K562 (cell line): ENCODE measurements at regions not wholly inside any gene's neighbourhood (a gene's known extent, or its start where the extent isn't known, plus 50 kb on each side); places are given as distances from the start of the nearest gene placed in this dataset.

Experiments used
- ATAC-seq: fragments of 200-7000 bp; cut with Tn5 transposase; 3 replicates; pipeline ENCODE4 v1.9.1; 2020; ENCODE audit warnings: moderate library complexity
- BruUV-seq: library from RNA; stranded (reverse); fragments of 400-500 nt; replicated peaks from 2 replicates; lab custom pipeline; 2021; lab: Mats Ljungman, UMichigan
- CTCF ChIA-PET: fragments of 300-600 bp; formaldehyde crosslinking; extraction: SDS; loops from one replicate; lab custom pipeline; 2021; ENCODE audit warnings: low intra/inter-chr PET ratio; lab: Yijun Ruan, JAX
- POLR2A ChIA-PET: fragments of 300-600, 350-650 bp; sonication (Branson Sonifier 250); formaldehyde crosslinking; extraction: SDS; loops from one replicate; lab custom pipeline; 2021; ENCODE audit warnings: antibody characterized with exemption, inconsistent platforms; lab: Yijun Ruan, JAX
- DNase-seq, 4 experiments: peaks; one replicate each; pipeline versions ENCODE4 v3.0.0 to v3.0.0-alpha.2; 2011 to 2018; ENCODE audit warnings: low spot score in 3 of 4, mixed read lengths in 3 of 4; ENCODE audit errors: extremely low read depth in 1 of 4
- FAIRE-seq: peaks from 2 replicates; lab custom pipeline; 2011; peaks lifted over from hg19 to GRCh38; lab: Jason Lieb, UNC
- H2AFZ ChIP-seq: 2 replicates; pipeline ENCODE4 v1.6.0; 2011; ENCODE audit warnings: low read depth, low read length, control low read depth, inconsistent platforms
- H3K27ac ChIP-seq: fragments of 200-600 bp; 3 replicates; pipeline ENCODE4 v1.8.0; 2011; ENCODE audit warnings: low read depth, mild to moderate bottlenecking, control low read depth, inconsistent platforms, low read length, moderate library complexity, mixed read lengths; ENCODE audit errors: extremely low read depth
- H3K27me3 ChIP-seq, 2 experiments: fragments of 300-600 bp in 1 of 2; 2 replicates in 1 of 2; 3 replicates in 1 of 2; pipeline versions ENCODE4 v1.6.0 to v1.8.0; 2011; ENCODE audit warnings: inconsistent platforms in 2 of 2, low read length in 2 of 2, mild to moderate bottlenecking in 1 of 2, mixed read lengths in 1 of 2, moderate library complexity in 1 of 2; ENCODE audit not compliant: control insufficient read depth in 2 of 2, insufficient read depth in 2 of 2
- H3K36me3 ChIP-seq: fragments of 300-600 bp; 3 replicates; pipeline ENCODE4 v1.8.0; 2011; ENCODE audit warnings: mild to moderate bottlenecking, low read length, inconsistent platforms; ENCODE audit not compliant: control insufficient read depth, insufficient read depth
- H3K4me1 ChIP-seq, 2 experiments: fragments of 200-600 bp in 1 of 2; replicated peaks in 1 of 2; 2 replicates in 1 of 2; 3 replicates in 1 of 2; pipeline versions ENCODE4 v1.5.1 to v1.8.0; 2011; ENCODE audit warnings: inconsistent platforms in 2 of 2, low read length in 2 of 2, mild to moderate bottlenecking in 1 of 2, mixed read lengths in 1 of 2, moderate library complexity in 1 of 2; ENCODE audit not compliant: control insufficient read depth in 2 of 2, insufficient read depth in 2 of 2
- H3K4me2 ChIP-seq: 2 replicates; pipeline ENCODE4 v1.6.1; 2011; ENCODE audit warnings: low read length, control low read depth, inconsistent platforms, mixed read lengths; ENCODE audit not compliant: insufficient read depth
- H3K4me3 ChIP-seq: fragments of 200-600 bp; sonication (generic), shearing (Covaris generic); 2 replicates; pipeline ENCODE4 v1.5.1; 2016; ENCODE audit warnings: control low read depth, inconsistent platforms
- H3K79me2 ChIP-seq: fragments of 200-600 bp; 3 replicates; pipeline ENCODE4 v1.8.0; 2011; ENCODE audit warnings: low read length, inconsistent platforms; ENCODE audit not compliant: control insufficient read depth, insufficient read depth
- H3K9ac ChIP-seq, 2 experiments: 2 replicates each; pipeline versions ENCODE4 v1.6.0 to v1.6.1; 2011; ENCODE audit warnings: low read depth in 2 of 2, low read length in 2 of 2, control low read depth in 1 of 2, inconsistent platforms in 1 of 2, mild to moderate bottlenecking in 1 of 2, mixed read lengths in 1 of 2; ENCODE audit not compliant: insufficient read depth in 1 of 2
- H3K9me1 ChIP-seq: one replicate; pipeline ENCODE4 v1.6.0; 2011; ENCODE audit warnings: inconsistent platforms, mild to moderate bottlenecking, low read length, moderate library complexity; ENCODE audit not compliant: control insufficient read depth, insufficient read depth
- H3K9me3 ChIP-seq: replicated peaks from 2 replicates; pipeline ENCODE4 v1.5.1; 2011; ENCODE audit warnings: low read depth, low read length, inconsistent platforms; ENCODE audit not compliant: control insufficient read depth, insufficient read depth
- H4K20me1 ChIP-seq: replicated peaks from 2 replicates; pipeline ENCODE4 v1.6.1; 2011; ENCODE audit warnings: low read length, inconsistent platforms, mixed read lengths; ENCODE audit not compliant: control insufficient read depth, insufficient read depth
- BCL6 ChIP-seq: fragments of 250-450 bp; sonication (Bioruptor Pico); IDR thresholded peaks from 2 replicates; pipeline ENCODE4 v1.4.0; 2020
- ETS2 ChIP-seq: IDR thresholded peaks from 2 replicates; pipeline ENCODE4 v1.6.1; 2016; ENCODE audit warnings: borderline replicate concordance, missing genetic modification characterization, mild to moderate bottlenecking, moderate library complexity, missing compliant biosample characterization; ENCODE audit not compliant: poor library complexity, severe bottlenecking
- FUS ChIP-seq: fragments of 200-400 bp; formaldehyde crosslinking; optimal IDR thresholded peaks from 2 replicates; pipeline ENCODE3; 2017; ENCODE audit warnings: low read depth, low read length
- HEY1 ChIP-seq: fragments of 250-450 bp; sonication (Bioruptor Pico); IDR thresholded peaks from 2 replicates; pipeline ENCODE4 v1.5.0; 2020; ENCODE audit warnings: mild to moderate bottlenecking, moderate library complexity, borderline replicate concordance
- KLF6 ChIP-seq: fragments of 250-450 bp; sonication (Bioruptor Pico); IDR thresholded peaks from 2 replicates; pipeline ENCODE4 v1.4.0; 2020; ENCODE audit warnings: mild to moderate bottlenecking, moderate library complexity, borderline replicate concordance
- MAZ ChIP-seq, 2 experiments: fragments of 450-650 bp in 1 of 2; sonication (generic) in 1 of 2; formaldehyde crosslinking; IDR thresholded peaks in 1 of 2; conservative IDR thresholded peaks in 1 of 2; 2 replicates each; pipeline versions ENCODE4 v1.4.0 to v1.5.0; 2020; ENCODE audit warnings: mild to moderate bottlenecking in 1 of 2, missing genetic modification reagents in 1 of 2
- MEF2D ChIP-seq: conservative IDR thresholded peaks from 2 replicates; pipeline ENCODE4 v1.6.1; 2016; ENCODE audit warnings: low read depth, missing genetic modification characterization, missing compliant biosample characterization
- NFRKB ChIP-seq: fragments of 450-650 bp; IDR thresholded peaks from 2 replicates; pipeline ENCODE4 v1.6.1; 2016; ENCODE audit warnings: low read depth
- PHTF2 ChIP-seq: fragments of 250-450 bp; sonication (Bioruptor Pico); IDR thresholded peaks from 2 replicates; pipeline ENCODE4 v1.5.0; 2021; ENCODE audit warnings: mild to moderate bottlenecking
- RBBP5 ChIP-seq: fragments of 200-600 bp; sonication (generic); IDR thresholded peaks from 2 replicates; pipeline ENCODE4 v1.6.1; 2012; ENCODE audit warnings: borderline replicate concordance, mild to moderate bottlenecking, low read length, control low read depth, inconsistent platforms; ENCODE audit not compliant: insufficient read depth, poor library complexity, severe bottlenecking
- SIN3B ChIP-seq: fragments of 450-650 bp; IDR thresholded peaks from 2 replicates; pipeline ENCODE4 v1.6.1; 2017; ENCODE audit warnings: low read depth, mild to moderate bottlenecking, moderate library complexity
- SMARCA4 ChIP-seq: fragments of 450-650 bp; IDR thresholded peaks from 2 replicates; pipeline ENCODE4 v1.6.1; 2016
- ZFP30 ChIP-seq: fragments of 250-450 bp; sonication (Bioruptor Pico); IDR thresholded peaks from 2 replicates; pipeline ENCODE4 v1.8.0; 2022; ENCODE audit warnings: moderate library complexity, mild to moderate bottlenecking, inconsistent platforms, borderline replicate concordance
- ZNF146 ChIP-seq: IDR thresholded peaks from one replicate; pipeline ENCODE4 v1.6.1; 2018; ENCODE audit warnings: missing compliant biosample characterization; ENCODE audit not compliant: unreplicated experiment
- ZNF57 ChIP-seq: fragments of 450-650 bp; formaldehyde crosslinking; IDR thresholded peaks from 2 replicates; pipeline ENCODE4 v1.4.0; 2020; ENCODE audit warnings: mild to moderate bottlenecking, moderate library complexity
- WGBS: fragments of 100-300 bp; shearing (Covaris generic); methylation state at CpG from one replicate; pipeline ENCODE4 v1.1.6; 2016; ENCODE audit warnings: low coverage, mixed read lengths; ENCODE audit not compliant: insufficient coverage; ENCODE audit errors: missing lambda C conversion rate; 5-methylcytosine and 5-hydroxymethylcytosine counted together
- in situ Hi-C: fragments of 300-500 bp; cut with MboI; formaldehyde crosslinking; loops from 4 replicates; pipeline ENCODE4 v1.15.0; 2018; ENCODE audit warnings: inconsistent platforms, mixed read lengths
- intact Hi-C: fragments of 100-400 bp; cut with micrococcal nuclease; formaldehyde crosslinking; loops from 2 replicates; pipeline ENCODE4 v1.14.2; 2022
- TF ChIP-seq, protein P1 (sequence below): sonication (generic); formaldehyde crosslinking; IDR thresholded peaks from 2 replicates; pipeline ENCODE4 v1.8.0; 2022; ENCODE audit warnings: mild to moderate bottlenecking, missing genetic modification reagents

DNA sequence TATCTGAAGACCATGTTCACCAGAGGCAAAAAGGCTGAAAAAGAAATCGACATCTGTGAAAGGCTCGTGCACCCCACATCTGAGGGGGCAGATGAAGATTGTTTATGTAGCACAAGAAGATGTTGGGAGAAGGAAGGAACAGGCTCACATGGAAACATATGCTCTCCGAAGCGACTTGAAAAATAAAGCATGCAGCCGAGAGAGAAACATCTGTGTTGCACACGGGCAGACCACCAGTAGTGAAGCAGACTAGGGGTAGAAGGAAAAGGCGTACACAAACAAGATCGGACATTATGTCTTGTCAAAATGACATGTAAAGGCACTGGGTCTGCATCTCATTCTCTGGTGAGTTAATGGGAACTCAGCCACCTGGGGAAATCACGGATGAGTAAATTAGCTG is 356.5 kb downstream of the ZIC4 start:
- no peaks in the 10 kb centered on the region for H4K20me1 ChIP-seq
- DNase-seq (no peak), ATAC-seq (no peak), FAIRE-seq (no peak)
- no peaks in the 10 kb centered on the region for H3K9me3 ChIP-seq
- H3K4me3 ChIP-seq: no peak overlapping the region
- H3K79me2 ChIP-seq: no peaks in the 10 kb centered on the region
- H3K9me1 ChIP-seq: no peaks in the 10 kb centered on the region
- no peak overlapping the region for H3K9ac ChIP-seq
- H3K4me2 ChIP-seq: no peak overlapping the region
- H3K27me3 ChIP-seq: no peaks in the 10 kb centered on the region
- no peak overlapping the region for H3K27ac ChIP-seq
- no peak for TF ChIP-seq ZFP30
- TF ChIP-seq, protein P1, sequence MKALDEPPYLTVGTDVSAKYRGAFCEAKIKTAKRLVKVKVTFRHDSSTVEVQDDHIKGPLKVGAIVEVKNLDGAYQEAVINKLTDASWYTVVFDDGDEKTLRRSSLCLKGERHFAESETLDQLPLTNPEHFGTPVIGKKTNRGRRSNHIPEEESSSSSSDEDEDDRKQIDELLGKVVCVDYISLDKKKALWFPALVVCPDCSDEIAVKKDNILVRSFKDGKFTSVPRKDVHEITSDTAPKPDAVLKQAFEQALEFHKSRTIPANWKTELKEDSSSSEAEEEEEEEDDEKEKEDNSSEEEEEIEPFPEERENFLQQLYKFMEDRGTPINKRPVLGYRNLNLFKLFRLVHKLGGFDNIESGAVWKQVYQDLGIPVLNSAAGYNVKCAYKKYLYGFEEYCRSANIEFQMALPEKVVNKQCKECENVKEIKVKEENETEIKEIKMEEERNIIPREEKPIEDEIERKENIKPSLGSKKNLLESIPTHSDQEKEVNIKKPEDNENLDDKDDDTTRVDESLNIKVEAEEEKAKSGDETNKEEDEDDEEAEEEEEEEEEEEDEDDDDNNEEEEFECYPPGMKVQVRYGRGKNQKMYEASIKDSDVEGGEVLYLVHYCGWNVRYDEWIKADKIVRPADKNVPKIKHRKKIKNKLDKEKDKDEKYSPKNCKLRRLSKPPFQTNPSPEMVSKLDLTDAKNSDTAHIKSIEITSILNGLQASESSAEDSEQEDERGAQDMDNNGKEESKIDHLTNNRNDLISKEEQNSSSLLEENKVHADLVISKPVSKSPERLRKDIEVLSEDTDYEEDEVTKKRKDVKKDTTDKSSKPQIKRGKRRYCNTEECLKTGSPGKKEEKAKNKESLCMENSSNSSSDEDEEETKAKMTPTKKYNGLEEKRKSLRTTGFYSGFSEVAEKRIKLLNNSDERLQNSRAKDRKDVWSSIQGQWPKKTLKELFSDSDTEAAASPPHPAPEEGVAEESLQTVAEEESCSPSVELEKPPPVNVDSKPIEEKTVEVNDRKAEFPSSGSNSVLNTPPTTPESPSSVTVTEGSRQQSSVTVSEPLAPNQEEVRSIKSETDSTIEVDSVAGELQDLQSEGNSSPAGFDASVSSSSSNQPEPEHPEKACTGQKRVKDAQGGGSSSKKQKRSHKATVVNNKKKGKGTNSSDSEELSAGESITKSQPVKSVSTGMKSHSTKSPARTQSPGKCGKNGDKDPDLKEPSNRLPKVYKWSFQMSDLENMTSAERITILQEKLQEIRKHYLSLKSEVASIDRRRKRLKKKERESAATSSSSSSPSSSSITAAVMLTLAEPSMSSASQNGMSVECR (CRISPR knock-in tag): no peak
- no peak for TF ChIP-seq ZNF146 (CRISPR knock-in tag)
- no peak for TF ChIP-seq MAZ (CRISPR knock-in tag; conservative IDR thresholded peaks at IDR 0.05 in 1 of 2, IDR thresholded peaks at IDR 0.05 in 1 of 2)
- no peak for TF ChIP-seq MEF2D (tag)
- no peak for TF ChIP-seq FUS
- no peak for TF ChIP-seq SIN3B
- no peak for TF ChIP-seq HEY1 (CRISPR knock-in tag)
- TF ChIP-seq SMARCA4: no peak
- TF ChIP-seq NFRKB: no peak
- TF ChIP-seq BCL6 (CRISPR knock-in tag): no peak
- no peak for TF ChIP-seq ETS2 (tag)
- no peak for TF ChIP-seq RBBP5
- TF ChIP-seq ZNF57 (CRISPR knock-in tag): no peak
- TF ChIP-seq PHTF2 (CRISPR knock-in tag): no peak
- TF ChIP-seq KLF6: no peak
- BruUV-seq: no TSS peak
- 2% methylated on average over 6 of the region's 9 CpGs for WGBS
- intact Hi-C loops (no loop called here), in situ Hi-C loops (no loop called here)
- no peaks in the 10 kb centered on the region for H3K36me3 ChIP-seq
- ChIA-PET CTCF (no interaction called here), POLR2A (no interaction called here)
- H3K4me1 ChIP-seq: no peaks in the 10 kb centered on the region
- H2AFZ ChIP-seq: no peak overlapping the region
